Calu3 (cell line): ENCODE measurements at regions not wholly inside any gene's neighbourhood (a gene's known extent, or its start where the extent isn't known, plus 50 kb on each side); places are given as distances from the start of the nearest gene placed in this dataset.
"Not testable (repeated sequence)": the region's sequence is repeated elsewhere in the genome, so short reads cannot be mapped to it uniquely, and the experiment has no call there.

Experiments
- BruUV-seq: library from RNA; stranded (reverse); fragments of 400-500 nt; replicated peaks from 2 replicates; lab custom pipeline; 2021; lab: Mats Ljungman, UMichigan
- CTCF ChIA-PET: fragments of 300-600 bp; sonication (Branson Sonifier 250); formaldehyde crosslinking; loops from one replicate; lab custom pipeline; 2022; ENCODE audit warnings: antibody characterized with exemption; lab: Charles Lee
- DNase-seq: peaks from one replicate; pipeline ENCODE4 v3.0.0; 2022
- H3K27ac Mint-ChIP-seq: one replicate; pipeline ENCODE4 v1.8.0; 2022; ENCODE audit warnings: mixed read lengths; ENCODE audit not compliant: unreplicated experiment
- H3K27me3 Mint-ChIP-seq: one replicate; pipeline ENCODE4 v1.8.0; 2022; ENCODE audit warnings: mixed read lengths; ENCODE audit not compliant: unreplicated experiment
- H3K36me3 Mint-ChIP-seq: one replicate; pipeline ENCODE4 v1.8.0; 2022; ENCODE audit warnings: mild to moderate bottlenecking, moderate library complexity, mixed read lengths; ENCODE audit not compliant: insufficient read depth, unreplicated experiment
- H3K4me1 Mint-ChIP-seq: one replicate; pipeline ENCODE4 v1.8.0; 2022; ENCODE audit warnings: mild to moderate bottlenecking, low read depth, mixed read lengths; ENCODE audit not compliant: unreplicated experiment
- H3K4me3 Mint-ChIP-seq: one replicate; pipeline ENCODE4 v1.8.0; 2022; ENCODE audit warnings: mild to moderate bottlenecking, low read depth, moderate library complexity, mixed read lengths; ENCODE audit not compliant: unreplicated experiment
- H3K9me3 Mint-ChIP-seq: one replicate; pipeline ENCODE4 v1.8.0; 2022; ENCODE audit warnings: low read depth, mixed read lengths; ENCODE audit not compliant: unreplicated experiment
- intact Hi-C: fragments of 100-400 bp; cut with micrococcal nuclease; formaldehyde crosslinking; loops from one replicate; pipeline ENCODE4 v1.10.0; 2022; ENCODE audit not compliant: unreplicated experiment

- H3K4me3 Mint-ChIP-seq, H3K36me3 Mint-ChIP-seq, H3K27me3 Mint-ChIP-seq, H3K9me3 Mint-ChIP-seq, H3K27ac Mint-ChIP-seq, H3K4me1 Mint-ChIP-seq, DNase-seq, CTCF ChIA-PET, intact Hi-C loops, BruUV-seq: not testable (repeated sequence)
Measured at GRCh38 chr16:33766869-33767765, 307.7 kb downstream of the TP53TG3F start.

GRCh38 chr16:33768710-33769109, 309.3 kb downstream of the TP53TG3F start:
- H3K27me3 Mint-ChIP-seq, H3K4me3 Mint-ChIP-seq, H3K27ac Mint-ChIP-seq, BruUV-seq, H3K36me3 Mint-ChIP-seq, H3K9me3 Mint-ChIP-seq, DNase-seq, intact Hi-C loops, CTCF ChIA-PET, H3K4me1 Mint-ChIP-seq: not testable (repeated sequence)

GRCh38 chr16:33769180-33769846, 309.9 kb downstream of the TP53TG3F start:
- H3K9me3 Mint-ChIP-seq, H3K4me3 Mint-ChIP-seq, H3K36me3 Mint-ChIP-seq, CTCF ChIA-PET, H3K27ac Mint-ChIP-seq, H3K4me1 Mint-ChIP-seq, H3K27me3 Mint-ChIP-seq, DNase-seq, BruUV-seq, intact Hi-C loops: not testable (repeated sequence)

GRCh38 chr16:33770478-33770877, 311.1 kb downstream of the TP53TG3F start:
- H3K4me3 Mint-ChIP-seq, H3K4me1 Mint-ChIP-seq, H3K9me3 Mint-ChIP-seq, intact Hi-C loops, H3K27ac Mint-ChIP-seq, CTCF ChIA-PET, BruUV-seq, H3K27me3 Mint-ChIP-seq, H3K36me3 Mint-ChIP-seq, DNase-seq: not testable (repeated sequence)

- H3K4me3 Mint-ChIP-seq, H3K27me3 Mint-ChIP-seq, intact Hi-C loops, CTCF ChIA-PET, BruUV-seq, H3K4me1 Mint-ChIP-seq, DNase-seq, H3K27ac Mint-ChIP-seq, H3K36me3 Mint-ChIP-seq, H3K9me3 Mint-ChIP-seq: not testable (repeated sequence)
Measured at GRCh38 chr16:33771211-33771610, 311.8 kb downstream of the TP53TG3F start.

GRCh38 chr16:33773966-33774365, 314.6 kb downstream of the TP53TG3F start:
- CTCF ChIA-PET, BruUV-seq, intact Hi-C loops, H3K9me3 Mint-ChIP-seq, H3K27me3 Mint-ChIP-seq, H3K4me3 Mint-ChIP-seq, DNase-seq, H3K4me1 Mint-ChIP-seq, H3K36me3 Mint-ChIP-seq: not testable (repeated sequence)
- peak overlapping the region; percentile 11 for H3K27ac Mint-ChIP-seq

GRCh38 chr16:33774724-33775123, 315.3 kb downstream of the TP53TG3F start:
- H3K27me3 Mint-ChIP-seq, H3K9me3 Mint-ChIP-seq, BruUV-seq, DNase-seq, CTCF ChIA-PET, intact Hi-C loops, H3K36me3 Mint-ChIP-seq, H3K4me3 Mint-ChIP-seq, H3K4me1 Mint-ChIP-seq: not testable (repeated sequence)
- peak overlapping the region; percentile 11 for H3K27ac Mint-ChIP-seq

- H3K27me3 Mint-ChIP-seq, H3K9me3 Mint-ChIP-seq, intact Hi-C loops, H3K4me3 Mint-ChIP-seq, H3K4me1 Mint-ChIP-seq, H3K27ac Mint-ChIP-seq, BruUV-seq, CTCF ChIA-PET, H3K36me3 Mint-ChIP-seq, DNase-seq: not testable (repeated sequence)
Measured at GRCh38 chr16:33816328-33816944, 357.0 kb downstream of the TP53TG3F start.

GRCh38 chr16:33824736-33825135, 365.3 kb downstream of the TP53TG3F start:
- H3K36me3 Mint-ChIP-seq, H3K9me3 Mint-ChIP-seq, H3K4me3 Mint-ChIP-seq, BruUV-seq, H3K4me1 Mint-ChIP-seq, H3K27ac Mint-ChIP-seq, CTCF ChIA-PET, H3K27me3 Mint-ChIP-seq, intact Hi-C loops, DNase-seq: not testable (repeated sequence)
